HG02885 (cell line): ENCODE measurements at regions not wholly inside any gene's neighbourhood (a gene's known extent, or its start where the extent isn't known, plus 50 kb on each side); places are given as distances from the start of the nearest gene placed in this dataset.

Experiments
- ATAC-seq: cut with Tn5 transposase; IDR thresholded peaks from one replicate; pipeline ENCODE4 v1.9.1; 2021; ENCODE audit warnings: mild to moderate bottlenecking; ENCODE audit not compliant: unreplicated experiment, poor library complexity

DNA sequence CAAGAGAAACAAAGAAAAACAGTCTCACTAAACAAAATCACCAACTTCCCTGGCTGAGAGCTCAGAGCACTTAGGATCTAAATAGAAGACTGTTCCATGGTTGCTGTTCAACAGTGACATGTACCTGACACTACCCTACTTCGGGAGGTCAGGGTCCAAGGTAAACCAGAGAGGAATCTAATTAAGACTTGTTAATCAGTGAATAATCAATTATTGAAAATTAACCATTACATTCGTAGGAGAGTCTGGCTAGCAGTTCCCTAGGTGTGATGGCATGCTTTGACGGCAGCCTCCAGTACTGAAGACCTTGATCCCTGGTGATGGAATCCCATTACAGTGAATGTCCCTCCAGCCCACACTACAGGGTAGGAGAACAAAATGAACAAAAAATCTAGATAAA, 154.0 kb upstream of the AFDN start:
- ATAC-seq = no peak

GRCh38 chr6:167673946-167674345, 152.8 kb upstream of the AFDN start:
- ATAC-seq = no peak

DNA sequence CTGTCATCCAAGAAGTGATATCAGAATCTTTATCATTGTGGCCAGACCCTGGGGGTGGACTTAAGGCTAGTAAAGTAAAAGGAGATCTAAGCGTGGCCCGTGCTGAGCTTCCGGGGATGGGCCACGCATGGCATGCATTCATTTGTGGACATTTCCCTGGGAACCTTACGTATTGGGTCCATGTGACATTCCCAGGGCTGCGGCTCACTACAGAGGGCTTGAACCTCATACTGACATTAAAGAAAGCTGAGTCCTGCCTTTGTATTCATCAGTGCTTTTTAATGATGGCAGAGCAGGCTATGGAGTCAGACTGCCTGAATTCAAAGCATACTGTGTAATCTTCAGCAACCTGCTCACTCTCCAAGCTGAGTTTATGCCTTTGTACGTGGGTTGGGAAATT, 152.2 kb upstream of the AFDN start:
- ATAC-seq = no peak

GRCh38 chr6:167676000-167676665, 150.6 kb upstream of the AFDN start:
- no peak for ATAC-seq

DNA sequence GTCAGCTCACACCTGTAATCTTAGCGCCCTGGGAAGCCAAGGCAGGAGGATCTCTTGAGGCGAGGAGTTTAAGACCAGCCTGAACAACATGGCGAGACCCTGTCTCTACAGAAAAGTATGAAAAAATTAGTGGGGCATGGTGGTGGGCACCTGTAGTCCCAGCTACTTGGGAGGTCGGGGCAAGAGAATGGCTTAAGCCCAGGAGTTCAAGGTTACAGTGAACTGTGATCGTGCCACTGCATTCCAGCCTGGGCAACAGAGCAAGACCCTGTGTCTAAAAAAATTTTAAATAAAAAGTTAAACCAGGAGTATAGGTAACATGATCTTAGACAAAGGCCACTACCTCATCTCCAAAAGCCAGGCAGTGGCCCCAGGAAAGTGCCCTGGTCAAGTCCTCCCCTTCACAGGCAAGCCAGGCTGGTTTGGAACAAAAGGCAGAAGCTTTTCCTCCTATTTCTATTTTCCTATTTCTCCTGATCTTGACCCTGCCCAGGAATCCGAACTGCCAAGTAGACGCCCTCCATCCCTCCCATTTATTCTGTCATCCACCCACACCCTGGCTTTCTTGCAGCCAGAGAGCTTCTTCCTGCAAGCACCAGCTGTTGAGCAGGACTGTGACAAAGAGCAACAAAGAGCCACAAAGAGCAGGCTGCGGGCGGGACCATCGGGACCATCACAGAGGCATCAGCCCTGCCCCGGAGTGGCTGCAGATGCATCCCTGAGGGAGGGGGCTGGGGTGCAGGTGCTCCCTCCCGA, 149.9 kb upstream of the AFDN start:
- ATAC-seq = no peak

DNA sequence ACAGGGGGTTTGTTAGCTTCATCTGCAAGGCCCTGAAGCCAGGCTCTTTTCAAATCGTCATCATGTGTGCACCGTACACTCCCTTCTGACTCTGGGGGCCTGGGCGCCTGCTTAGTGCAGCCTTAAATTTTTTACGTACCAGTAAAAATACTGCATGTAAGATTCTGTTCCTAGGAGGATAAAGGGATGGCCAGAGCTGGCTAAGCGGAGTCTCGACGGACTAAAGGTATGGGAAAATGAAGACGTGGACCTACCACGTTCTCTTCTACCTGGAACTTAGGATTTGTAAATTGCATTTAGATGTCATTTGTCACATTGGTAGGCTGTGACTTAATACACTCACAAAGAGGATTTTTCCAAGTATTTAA, 149.3 kb upstream of the AFDN start:
- ATAC-seq = no peak

GRCh38 chr6:167678102-167679101, 148.3 kb upstream of the AFDN start:
- ATAC-seq = no peak

DNA sequence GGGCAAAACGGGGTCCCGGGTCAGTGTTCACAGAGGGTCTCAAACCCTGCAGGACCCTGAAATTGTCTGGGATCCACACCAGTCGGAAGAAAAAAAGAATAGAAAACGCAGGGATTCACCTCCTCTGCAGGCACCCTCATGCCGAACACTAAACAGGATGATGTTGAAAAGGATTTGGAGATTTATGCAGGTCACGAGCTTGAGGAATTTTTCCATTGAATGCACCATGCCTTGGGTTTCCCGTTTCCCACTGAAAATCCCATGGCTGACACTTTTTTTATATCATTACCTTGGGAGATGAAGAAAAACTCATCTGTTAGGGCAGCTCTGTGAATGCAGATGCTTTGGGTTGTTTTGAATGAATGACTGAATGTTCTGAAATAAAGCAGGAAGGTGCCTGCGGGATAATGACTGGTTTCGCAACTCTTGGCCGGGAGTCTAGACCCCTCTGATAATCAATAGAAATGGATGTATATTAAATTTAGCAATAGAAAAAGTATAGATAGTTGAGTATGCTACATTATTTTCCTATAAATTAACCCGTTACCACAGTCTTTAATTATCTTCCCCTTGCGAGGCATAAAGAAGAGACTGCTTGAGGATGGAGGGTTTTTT, 147.5 kb upstream of the AFDN start:
- no peak for ATAC-seq

- no peak for ATAC-seq
These were observed 146.7 kb upstream of the AFDN start for GRCh38 chr6:167679790-167680604.

DNA sequence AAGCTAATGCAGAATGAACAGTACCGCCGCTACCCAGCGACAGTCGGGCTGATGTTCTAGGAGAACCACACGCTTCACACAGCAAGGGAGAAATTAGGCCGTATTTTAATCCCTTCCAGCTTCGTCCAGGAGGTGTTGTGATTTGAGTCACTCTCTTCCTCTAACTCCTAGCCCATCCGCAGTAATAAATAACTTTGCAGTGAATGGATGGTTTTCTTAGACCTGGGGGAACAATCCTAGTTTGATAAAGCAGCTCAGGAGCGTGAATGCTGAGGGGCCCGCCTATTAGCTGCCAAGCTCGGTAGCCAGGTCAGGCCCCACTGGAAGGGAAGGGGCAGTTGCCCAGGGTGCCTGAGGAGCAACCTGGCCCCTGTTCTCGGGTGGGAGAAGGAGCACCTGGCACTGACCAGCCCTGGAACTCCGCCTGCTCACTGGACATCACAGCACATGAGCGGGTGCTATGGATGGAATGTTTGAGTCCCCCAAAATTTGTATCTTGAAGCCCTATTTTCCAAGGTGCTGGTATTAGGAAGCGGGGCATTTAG, 146.0 kb upstream of the AFDN start:
- ATAC-seq = no peak

DNA sequence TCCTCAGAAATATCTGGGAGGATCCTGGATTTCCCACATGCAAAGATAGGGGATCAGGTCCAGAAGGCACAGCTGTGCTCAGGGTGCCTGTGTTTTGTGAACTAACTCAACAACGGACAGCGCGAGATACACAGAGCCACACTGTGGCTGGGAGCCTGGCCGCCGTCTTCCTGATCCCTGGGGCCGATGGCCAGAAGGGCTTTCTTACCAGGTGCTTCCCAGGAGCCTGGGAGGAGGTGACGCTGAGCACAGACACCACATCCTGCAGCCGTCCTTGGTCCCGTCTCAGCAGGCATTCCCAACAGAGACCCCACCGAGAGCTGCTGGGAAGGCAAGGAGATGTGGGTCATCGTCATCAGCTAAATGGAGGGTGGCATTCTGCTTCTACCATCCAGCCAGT, 144.6 kb upstream of the AFDN start:
- ATAC-seq = no peak

- ATAC-seq = no peak
These were observed 144.1 kb upstream of the AFDN start for GRCh38 chr6:167682546-167683027.

DNA sequence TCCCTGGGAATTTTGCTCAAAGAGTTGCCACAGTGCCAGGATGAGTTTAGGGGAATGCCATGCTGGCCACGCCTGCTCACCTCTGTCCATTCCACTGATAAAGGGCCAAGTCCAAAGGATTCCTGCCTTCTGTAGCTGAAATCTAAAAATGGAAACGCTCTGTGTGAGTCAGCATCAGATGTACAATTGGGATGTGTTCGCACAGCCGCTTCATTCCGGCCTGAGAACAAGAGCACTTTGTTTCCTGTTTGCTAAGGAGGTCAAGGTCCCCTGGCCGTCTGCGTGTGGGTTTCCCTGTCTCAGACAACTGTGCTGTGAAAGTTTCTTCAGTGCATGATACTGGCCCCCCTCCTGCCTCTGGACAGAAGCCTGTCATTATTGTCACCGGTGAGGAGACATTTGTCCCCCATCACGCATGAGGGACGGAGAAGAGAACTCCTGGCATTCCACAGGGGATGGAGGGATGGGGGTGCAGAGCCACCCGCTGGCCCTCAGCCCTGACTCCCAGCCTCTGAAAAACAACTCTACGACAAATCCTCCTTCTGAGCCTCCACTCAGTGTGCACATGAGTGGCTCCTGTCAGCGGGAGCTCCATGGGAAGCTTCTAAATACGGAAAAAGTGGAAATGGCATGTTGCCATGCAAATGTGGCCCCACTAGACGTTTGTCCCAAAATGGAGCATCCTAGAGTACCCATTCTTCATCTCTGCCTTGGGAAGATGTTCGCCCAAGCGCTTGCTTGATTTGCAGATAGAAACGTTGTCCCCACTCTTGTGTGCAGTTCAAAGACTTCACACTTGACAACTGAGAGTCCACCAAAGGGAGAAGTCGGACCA, 143.5 kb upstream of the AFDN start:
- ATAC-seq = no peak

- ATAC-seq = no peak
These were observed 142.2 kb upstream of the AFDN start for GRCh38 chr6:167684276-167685104.

GRCh38 chr6:167685654-167686053, 141.1 kb upstream of the AFDN start:
- no peak for ATAC-seq

DNA sequence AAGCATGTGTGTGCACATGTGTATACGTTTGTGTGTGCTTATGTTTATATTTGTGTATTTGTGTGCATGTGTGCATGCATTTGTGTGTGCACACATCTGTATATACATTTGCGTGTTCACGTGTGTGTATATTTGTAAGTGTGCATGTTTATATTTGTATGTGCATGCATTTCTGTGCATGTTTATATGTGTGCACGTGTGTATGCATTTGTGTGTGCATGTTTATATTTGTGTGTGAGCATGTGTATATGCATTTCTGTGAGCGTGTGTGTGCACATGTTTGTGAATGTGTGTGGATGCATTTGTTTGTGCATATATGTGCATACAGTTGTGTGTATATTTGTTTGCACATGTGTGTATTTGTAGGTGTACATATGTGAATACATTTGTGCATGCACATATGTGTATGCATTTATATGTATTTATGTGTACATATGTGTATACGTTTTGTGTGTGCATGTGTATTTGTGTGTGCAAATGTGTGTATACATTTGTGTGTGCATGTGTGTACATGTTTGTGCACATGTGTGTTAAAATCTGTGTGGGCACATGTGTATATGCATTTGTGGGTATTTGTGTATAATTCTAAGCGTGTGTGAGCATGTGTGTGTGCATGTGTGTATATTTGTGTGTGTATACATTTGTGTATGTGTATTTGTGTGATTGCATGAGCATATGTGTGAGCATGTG, 140.4 kb upstream of the AFDN start:
- ATAC-seq = no peak

- no peak for ATAC-seq
These were observed 139.5 kb upstream of the AFDN start for GRCh38 chr6:167687116-167687725.
